Lung (tissue), 11 donors: ENCODE measurements at regions not wholly inside any gene's neighbourhood (a gene's known extent, or its start where the extent isn't known, plus 50 kb on each side); places are given as distances from the start of the nearest gene placed in this dataset.
"Not testable (repeated sequence)": the region's sequence is repeated elsewhere in the genome, so short reads cannot be mapped to it uniquely, and the experiment has no call there.

ENCODE experiments used
- ATAC-seq: fragments of 200-7000 bp; cut with Tn5 transposase; one replicate; pipeline ENCODE4 v1.9.1; 2020; ENCODE audit warnings: moderate number of reproducible peaks; ENCODE audit not compliant: insufficient read depth, low FRiP score
- DNase-seq, 3 donors: peaks; one replicate each; pipeline ENCODE4 v3.0.0-alpha.2; 2013 to 2017
- H3K27ac ChIP-seq, 2 donors: one replicate each; pipeline ENCODE4 v1.5.1; 2013; ENCODE audit warnings: mild to moderate bottlenecking in 2 of 2, moderate library complexity in 2 of 2, control low read depth in 1 of 2, inconsistent platforms in 1 of 2, low read depth in 1 of 2, low read length in 1 of 2
- H3K27me3 ChIP-seq, 3 donors: one replicate each; pipeline ENCODE4 v1.5.1; 2013; ENCODE audit warnings: low read length in 2 of 3; ENCODE audit not compliant: control insufficient read depth in 3 of 3, insufficient read depth in 3 of 3
- H3K36me3 ChIP-seq, 4 donors: one replicate each; pipeline ENCODE4 v1.5.1; 2013; ENCODE audit warnings: low read length in 4 of 4, mild to moderate bottlenecking in 1 of 4, moderate library complexity in 1 of 4; ENCODE audit not compliant: control insufficient read depth in 4 of 4, insufficient read depth in 4 of 4
- H3K4me1 ChIP-seq, 5 donors: one replicate each; pipeline ENCODE4 v1.5.1; 2013; ENCODE audit warnings: low read length in 5 of 5, mild to moderate bottlenecking in 2 of 5, moderate library complexity in 1 of 5; ENCODE audit not compliant: control insufficient read depth in 5 of 5, insufficient read depth in 5 of 5
- H3K4me3 ChIP-seq: one replicate; pipeline ENCODE4 v1.5.1; 2013; ENCODE audit warnings: mild to moderate bottlenecking, control low read depth, moderate library complexity
- H3K9ac ChIP-seq, 2 donors: one replicate each; pipeline ENCODE4 v1.5.1; 2013; ENCODE audit warnings: low read length in 2 of 2, control low read depth in 1 of 2; ENCODE audit not compliant: insufficient read depth in 1 of 2
- H3K9me3 ChIP-seq, 4 donors: one replicate each; pipeline ENCODE4 v1.5.1; 2013; ENCODE audit warnings: low read length in 3 of 4, mild to moderate bottlenecking in 1 of 4, moderate library complexity in 1 of 4; ENCODE audit not compliant: control insufficient read depth in 4 of 4, insufficient read depth in 3 of 4
- CTCF ChIP-seq: IDR thresholded peaks from 2 replicates; pipeline ENCODE4 v1.5.1; 2012; ENCODE audit warnings: mild to moderate bottlenecking; ENCODE audit errors: control extremely low read depth, extremely low read depth
- WGBS, 2 donors: extraction: QIAGEN DNeasy Blood & Tissue Kit; methylation state at CpG; one replicate each; pipeline ENCODE4 v1.1.7; 2013; 5-methylcytosine and 5-hydroxymethylcytosine counted together
- donor health status: control.
- donor health status: control.
- donor health status: Bipolar disorder and iron deficiency.
- donor health status: healthy.
- donor health status: DM: yes; HTN: yes; CAD: no.

DNA sequence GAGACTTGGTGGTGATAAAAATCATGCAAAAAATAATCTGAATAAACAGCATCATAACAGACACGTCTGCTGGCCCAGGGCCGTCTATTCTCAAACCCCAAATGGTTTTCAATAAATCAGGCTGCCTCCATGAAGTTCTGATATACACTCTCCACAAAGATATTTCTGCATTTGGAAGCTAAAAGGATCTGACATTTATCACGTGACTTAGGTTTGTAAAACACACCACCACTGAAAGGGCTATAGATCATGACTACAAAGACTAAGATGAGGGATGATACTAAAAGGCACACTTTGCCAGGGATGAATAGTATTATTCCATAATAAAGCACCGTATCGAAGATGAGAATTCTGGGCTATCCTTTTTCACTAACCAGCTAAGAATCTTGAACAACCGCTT lies 67.6 kb upstream of the ADAMTS18 start:
- H3K36me3 ChIP-seq, result no peaks in the 10 kb centered on the region
- TF ChIP-seq CTCF, result no peak
- no peak overlapping the region for H3K9ac ChIP-seq
- no peaks in the 10 kb centered on the region for H3K9me3 ChIP-seq
- WGBS, 2 donors, result 85 to 92% methylated on average over 6 of the region's 6 CpGs
- peaks cover 0 to 17% (median 0%) of the 10 kb centered on the region in 5 donors for H3K4me1 ChIP-seq
- H3K27me3 ChIP-seq, result no peaks in the 10 kb centered on the region
- H3K27ac ChIP-seq, result no peak overlapping the region
- ATAC-seq, result no peak
- H3K4me3 ChIP-seq, result no peak overlapping the region
- DNase-seq, result no peak

DNA sequence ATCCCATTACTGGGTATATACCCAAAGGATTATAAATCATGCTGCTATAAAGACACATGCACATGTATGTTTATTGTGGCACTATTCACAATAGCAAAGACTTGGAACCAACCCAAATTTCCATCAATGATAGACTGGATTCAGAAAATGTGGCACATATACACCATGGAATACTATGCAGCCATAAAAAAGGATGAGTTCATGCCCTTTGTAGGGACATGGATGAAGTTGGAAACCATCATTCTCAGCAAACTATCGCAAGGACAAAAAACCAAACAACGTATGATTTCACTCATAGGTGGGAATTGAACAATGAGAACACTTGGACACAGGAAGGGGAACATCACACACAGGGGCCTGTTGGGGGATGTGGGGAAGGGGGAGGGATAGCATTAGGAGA lies 71.7 kb upstream of the ADAMTS18 start:
- H3K36me3 ChIP-seq, ATAC-seq, H3K27me3 ChIP-seq, DNase-seq, H3K4me3 ChIP-seq, H3K4me1 ChIP-seq, H3K9ac ChIP-seq, H3K27ac ChIP-seq, H3K9me3 ChIP-seq: not testable (repeated sequence)
- 94 to 97% methylated on average over 2 of the region's 2 CpGs for WGBS, 2 donors

- H3K9ac ChIP-seq, result no peak overlapping the region
- no peaks in the 10 kb centered on the region for H3K9me3 ChIP-seq
- peaks cover 0 to 3% (median 0%) of the 10 kb centered on the region in 3 donors for H3K27me3 ChIP-seq
- no peak overlapping the region for H3K4me3 ChIP-seq
- TF ChIP-seq CTCF, result no peak
- H3K36me3 ChIP-seq, result no peaks in the 10 kb centered on the region
- H3K4me1 ChIP-seq, result no peaks in the 10 kb centered on the region
- no peak overlapping the region for H3K27ac ChIP-seq
- no peak for ATAC-seq
- no peak for DNase-seq
- WGBS, 2 donors, result 89 to 90% methylated on average over 5 of the region's 5 CpGs
These were observed 74.2 kb upstream of the ADAMTS18 start for GRCh38 chr16:77509051-77509450.

- Histone ChIP-seq H3K9ac (no peak overlapping the region), H3K27ac (no peak overlapping the region), H3K9me3 (no peaks in the 10 kb centered on the region), H3K4me3 (no peak overlapping the region), H3K36me3 (no peaks in the 10 kb centered on the region), H3K4me1 (no peaks in the 10 kb centered on the region), H3K27me3 (peaks cover 0 to 3% (median 0%) of the 10 kb centered on the region in 3 donors)
- 33 to 35% methylated on average over 6 of the region's 6 CpGs for WGBS, 2 donors
- DNase-seq (no peak), ATAC-seq (no peak)
- no peak for TF ChIP-seq CTCF
These were observed 75.0 kb upstream of the ADAMTS18 start for GRCh38 chr16:77509796-77510195.
